ENCODE measurements at regions not wholly inside any gene's neighbourhood (a gene's known extent, or its start where the extent isn't known, plus 50 kb on each side); places are given as distances from the start of the nearest gene placed in this dataset.

- Mint-ChIP-seq H3K27ac (no peak overlapping the region), H3K27me3 (peaks cover 22% of the 10 kb centered on the region), H3K4me1 (no peaks in the 10 kb centered on the region), H3K9me3 (no peaks in the 10 kb centered on the region), H3K4me3 (no peak overlapping the region), H3K36me3 (ENCODE audit: low read depth) (no peaks in the 10 kb centered on the region)
- ATAC-seq (ENCODE audit: low read depth) (no peak), DNase-seq (no peak)
- TF ChIP-seq CTCF (IDR thresholded peaks at IDR 0.05), result no peak
- intact Hi-C loops (cut with micrococcal nuclease), result no loop called here
- POLR2A ChIA-PET, result interaction anchor here (0.7 kb wide), 1 partner anchor 160 kb away, joined by 5 read pairs; no protein-coding TSS in a partner anchor
- CTCF ChIA-PET, result no interaction called here
These were observed 121.2 kb upstream of the NPVF start for GRCh38 chr7:25349283-25350017.

- no peak for DNase-seq
- ChIA-PET POLR2A (interaction anchor here (0.7 kb wide), 1 partner anchor 161 kb away, joined by 5 read pairs; no protein-coding TSS in a partner anchor), CTCF (no interaction called here)
- Mint-ChIP-seq H3K9me3 (no peaks in the 10 kb centered on the region), H3K36me3 (ENCODE audit: low read depth) (no peaks in the 10 kb centered on the region), H3K27me3 (peaks cover 22% of the 10 kb centered on the region), H3K27ac (no peak overlapping the region), H3K4me3 (no peak overlapping the region), H3K4me1 (no peaks in the 10 kb centered on the region)
- ATAC-seq (ENCODE audit: low read depth), result no peak
- TF ChIP-seq CTCF (IDR thresholded peaks at IDR 0.05), result no peak
- intact Hi-C loops (cut with micrococcal nuclease), result no loop called here
These were observed 121.8 kb upstream of the NPVF start for GRCh38 chr7:25350041-25350440.

- Mint-ChIP-seq H3K4me3 (no peak overlapping the region), H3K27ac (no peak overlapping the region), H3K4me1 (no peaks in the 10 kb centered on the region), H3K27me3 (peaks cover 22% of the 10 kb centered on the region), H3K9me3 (no peaks in the 10 kb centered on the region), H3K36me3 (ENCODE audit: low read depth) (no peaks in the 10 kb centered on the region)
- no peak for TF ChIP-seq CTCF (IDR thresholded peaks at IDR 0.05)
- ATAC-seq (ENCODE audit: low read depth), result no peak
- intact Hi-C loops (cut with micrococcal nuclease), result no loop called here
- no peak for DNase-seq
- ChIA-PET CTCF (no interaction called here), POLR2A (no interaction called here)
These were observed 123.5 kb upstream of the NPVF start for GRCh38 chr7:25351761-25352160.

GRCh38 chr7:25353196-25353595, 124.9 kb upstream of the NPVF start:
- POLR2A ChIA-PET, result no interaction called here
- no peak for DNase-seq
- Mint-ChIP-seq H3K4me3 (no peak overlapping the region), H3K9me3 (no peaks in the 10 kb centered on the region), H3K36me3 (ENCODE audit: low read depth) (no peaks in the 10 kb centered on the region), H3K27ac (no peak overlapping the region), H3K4me1 (no peaks in the 10 kb centered on the region), H3K27me3 (peaks cover 23% of the 10 kb centered on the region)
- TF ChIP-seq CTCF (IDR thresholded peaks at IDR 0.05), result no peak
- CTCF ChIA-PET, result no interaction called here
- intact Hi-C loops (cut with micrococcal nuclease), result no loop called here
- no peak for ATAC-seq (ENCODE audit: low read depth)

GRCh38 chr7:25353732-25354131, 125.4 kb upstream of the NPVF start:
- H3K4me3 Mint-ChIP-seq, result no peak overlapping the region

More at GRCh38 chr7:25353732-25354131, 125.4 kb upstream of the NPVF start:
- ATAC-seq (ENCODE audit: low read depth), result no peak
- Mint-ChIP-seq H3K27me3 (peaks cover 23% of the 10 kb centered on the region), H3K9me3 (no peaks in the 10 kb centered on the region), H3K4me1 (no peaks in the 10 kb centered on the region), H3K27ac (no peak overlapping the region), H3K36me3 (ENCODE audit: low read depth) (no peaks in the 10 kb centered on the region)
- DNase-seq, result no peak
- ChIA-PET CTCF (no interaction called here), POLR2A (no interaction called here)
- intact Hi-C loops (cut with micrococcal nuclease), result no loop called here
- no peak for TF ChIP-seq CTCF (IDR thresholded peaks at IDR 0.05)
